ENCODE measurements at regions not wholly inside any gene's neighbourhood (a gene's known extent, or its start where the extent isn't known, plus 50 kb on each side); places are given as distances from the start of the nearest gene placed in this dataset.

DNA sequence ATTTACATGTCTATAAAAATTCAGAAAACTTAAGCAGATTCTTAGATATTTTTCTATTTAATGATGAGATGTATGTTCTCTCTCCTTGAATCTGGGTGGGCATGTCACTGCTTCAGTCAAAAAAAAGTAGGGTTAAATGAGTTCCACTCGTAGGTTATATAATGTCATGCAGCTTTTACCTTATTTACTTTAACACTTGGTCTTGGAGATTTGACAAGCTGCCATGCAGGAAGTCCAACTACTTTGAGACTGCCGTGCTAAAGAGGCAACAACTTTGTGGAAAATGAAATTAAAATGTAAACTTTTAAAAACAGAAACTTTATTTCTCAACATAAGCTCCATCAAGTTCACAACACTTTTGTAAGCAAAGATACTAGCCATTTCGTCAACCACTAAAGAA, 1336.0 kb upstream of the CDH8 start:
- Histone ChIP-seq H3K27ac (replicated peaks) (no peak overlapping the region), H3K4me3 (replicated peaks; ENCODE audit: insufficient read depth, low read length) (no peak overlapping the region), H3K27me3 (ENCODE audit: insufficient read depth, poor library complexity, severe bottlenecking) (no peaks in the 10 kb centered on the region)
- TF ChIP-seq, protein P1, sequence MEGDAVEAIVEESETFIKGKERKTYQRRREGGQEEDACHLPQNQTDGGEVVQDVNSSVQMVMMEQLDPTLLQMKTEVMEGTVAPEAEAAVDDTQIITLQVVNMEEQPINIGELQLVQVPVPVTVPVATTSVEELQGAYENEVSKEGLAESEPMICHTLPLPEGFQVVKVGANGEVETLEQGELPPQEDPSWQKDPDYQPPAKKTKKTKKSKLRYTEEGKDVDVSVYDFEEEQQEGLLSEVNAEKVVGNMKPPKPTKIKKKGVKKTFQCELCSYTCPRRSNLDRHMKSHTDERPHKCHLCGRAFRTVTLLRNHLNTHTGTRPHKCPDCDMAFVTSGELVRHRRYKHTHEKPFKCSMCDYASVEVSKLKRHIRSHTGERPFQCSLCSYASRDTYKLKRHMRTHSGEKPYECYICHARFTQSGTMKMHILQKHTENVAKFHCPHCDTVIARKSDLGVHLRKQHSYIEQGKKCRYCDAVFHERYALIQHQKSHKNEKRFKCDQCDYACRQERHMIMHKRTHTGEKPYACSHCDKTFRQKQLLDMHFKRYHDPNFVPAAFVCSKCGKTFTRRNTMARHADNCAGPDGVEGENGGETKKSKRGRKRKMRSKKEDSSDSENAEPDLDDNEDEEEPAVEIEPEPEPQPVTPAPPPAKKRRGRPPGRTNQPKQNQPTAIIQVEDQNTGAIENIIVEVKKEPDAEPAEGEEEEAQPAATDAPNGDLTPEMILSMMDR (IDR thresholded peaks at IDR 0.05; ENCODE audit: insufficient read depth, low read length) = no peak
- TF ChIP-seq, protein P2, sequence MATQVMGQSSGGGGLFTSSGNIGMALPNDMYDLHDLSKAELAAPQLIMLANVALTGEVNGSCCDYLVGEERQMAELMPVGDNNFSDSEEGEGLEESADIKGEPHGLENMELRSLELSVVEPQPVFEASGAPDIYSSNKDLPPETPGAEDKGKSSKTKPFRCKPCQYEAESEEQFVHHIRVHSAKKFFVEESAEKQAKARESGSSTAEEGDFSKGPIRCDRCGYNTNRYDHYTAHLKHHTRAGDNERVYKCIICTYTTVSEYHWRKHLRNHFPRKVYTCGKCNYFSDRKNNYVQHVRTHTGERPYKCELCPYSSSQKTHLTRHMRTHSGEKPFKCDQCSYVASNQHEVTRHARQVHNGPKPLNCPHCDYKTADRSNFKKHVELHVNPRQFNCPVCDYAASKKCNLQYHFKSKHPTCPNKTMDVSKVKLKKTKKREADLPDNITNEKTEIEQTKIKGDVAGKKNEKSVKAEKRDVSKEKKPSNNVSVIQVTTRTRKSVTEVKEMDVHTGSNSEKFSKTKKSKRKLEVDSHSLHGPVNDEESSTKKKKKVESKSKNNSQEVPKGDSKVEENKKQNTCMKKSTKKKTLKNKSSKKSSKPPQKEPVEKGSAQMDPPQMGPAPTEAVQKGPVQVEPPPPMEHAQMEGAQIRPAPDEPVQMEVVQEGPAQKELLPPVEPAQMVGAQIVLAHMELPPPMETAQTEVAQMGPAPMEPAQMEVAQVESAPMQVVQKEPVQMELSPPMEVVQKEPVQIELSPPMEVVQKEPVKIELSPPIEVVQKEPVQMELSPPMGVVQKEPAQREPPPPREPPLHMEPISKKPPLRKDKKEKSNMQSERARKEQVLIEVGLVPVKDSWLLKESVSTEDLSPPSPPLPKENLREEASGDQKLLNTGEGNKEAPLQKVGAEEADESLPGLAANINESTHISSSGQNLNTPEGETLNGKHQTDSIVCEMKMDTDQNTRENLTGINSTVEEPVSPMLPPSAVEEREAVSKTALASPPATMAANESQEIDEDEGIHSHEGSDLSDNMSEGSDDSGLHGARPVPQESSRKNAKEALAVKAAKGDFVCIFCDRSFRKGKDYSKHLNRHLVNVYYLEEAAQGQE (IDR thresholded peaks at IDR 0.05; ENCODE audit: insufficient replicate concordance, low read depth) = no peak
- TF ChIP-seq SPI1 (IDR thresholded peaks at IDR 0.05; ENCODE audit: borderline replicate concordance, low read depth) (no peak), POLR2AphosphoS5 (IDR thresholded peaks at IDR 0.05; ENCODE audit: low read depth) (no peak), GABPA (IDR thresholded peaks at IDR 0.05; ENCODE audit: low read depth) (no peak)
- no peak for DNase-seq (ENCODE audit: low read depth in 1 of 2, low spot score in 1 of 2)

DNA sequence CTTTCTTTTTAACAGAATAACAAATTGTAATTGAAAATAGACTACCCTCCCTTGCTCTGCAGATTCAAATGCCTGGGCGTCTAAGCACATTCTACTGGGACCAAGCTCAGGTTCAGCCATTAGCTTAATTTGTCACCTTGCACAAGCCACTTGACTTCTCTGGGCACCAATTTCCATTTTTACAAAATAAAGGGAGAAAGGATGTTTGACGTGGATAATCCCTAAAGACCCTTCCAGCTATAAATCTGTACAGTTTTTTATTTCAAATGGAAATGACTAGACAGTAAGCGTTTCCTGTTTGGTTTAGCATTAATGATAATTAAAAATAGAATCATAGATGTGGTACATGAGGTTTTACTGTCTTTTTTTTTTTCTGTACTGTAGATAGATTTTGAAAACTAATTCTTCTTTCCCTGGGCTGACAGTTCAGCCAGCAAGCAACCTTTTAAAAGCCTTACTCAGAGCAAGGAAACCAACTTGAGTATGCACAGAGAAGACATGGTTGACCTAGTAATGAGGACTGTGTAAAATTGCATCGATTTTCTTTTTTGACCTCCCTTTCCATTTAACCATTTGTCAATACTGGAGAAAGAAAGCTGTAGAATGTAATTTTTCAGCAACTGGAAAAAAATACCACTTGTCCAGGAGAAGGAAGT, 1329.5 kb upstream of the CDH8 start:
- no peak overlapping the region for H3K27ac ChIP-seq (replicated peaks)
- H3K4me3 ChIP-seq (replicated peaks; ENCODE audit: insufficient read depth, low read length) = no peak overlapping the region
- TF ChIP-seq, protein P2 (IDR thresholded peaks at IDR 0.05; ENCODE audit: insufficient replicate concordance, low read depth) = no peak
- TF ChIP-seq, protein P1 (IDR thresholded peaks at IDR 0.05; ENCODE audit: insufficient read depth, low read length) = no peak
- TF ChIP-seq POLR2AphosphoS5 (IDR thresholded peaks at IDR 0.05; ENCODE audit: low read depth) (no peak), SPI1 (IDR thresholded peaks at IDR 0.05; ENCODE audit: borderline replicate concordance, low read depth) (no peak), GABPA (IDR thresholded peaks at IDR 0.05; ENCODE audit: low read depth) (no peak)
- DNase-seq (ENCODE audit: low read depth in 1 of 2, low spot score in 1 of 2) = no peak
- H3K27me3 ChIP-seq (ENCODE audit: insufficient read depth, poor library complexity, severe bottlenecking) = no peaks in the 10 kb centered on the region

DNA sequence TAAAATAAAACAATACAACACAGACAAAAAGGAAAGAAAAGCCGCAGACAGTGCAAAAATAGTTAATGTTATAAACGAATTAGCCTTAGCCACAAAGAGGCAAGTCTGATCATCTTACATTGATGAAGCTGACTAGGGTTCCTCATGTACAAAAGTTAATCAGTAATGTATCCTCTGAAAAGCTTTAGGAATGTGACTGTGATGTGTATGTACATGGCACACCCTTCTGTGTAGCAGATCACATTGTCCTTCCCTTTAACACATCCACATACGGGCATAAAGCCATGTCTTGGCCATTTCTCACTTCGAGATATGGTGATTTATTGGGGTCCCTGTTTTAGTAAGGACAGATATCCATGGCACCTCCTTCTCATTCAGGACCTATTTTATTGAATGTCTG, 1327.5 kb upstream of the CDH8 start:
- DNase-seq (ENCODE audit: low read depth in 1 of 2, low spot score in 1 of 2) = no peak
- H3K27me3 ChIP-seq (ENCODE audit: insufficient read depth, poor library complexity, severe bottlenecking) = no peaks in the 10 kb centered on the region
- H3K4me3 ChIP-seq (replicated peaks; ENCODE audit: insufficient read depth, low read length) = no peak overlapping the region
- TF ChIP-seq GABPA (IDR thresholded peaks at IDR 0.05; ENCODE audit: low read depth) (no peak), POLR2AphosphoS5 (IDR thresholded peaks at IDR 0.05; ENCODE audit: low read depth) (no peak), SPI1 (IDR thresholded peaks at IDR 0.05; ENCODE audit: borderline replicate concordance, low read depth) (no peak)
- TF ChIP-seq, protein P2 (IDR thresholded peaks at IDR 0.05; ENCODE audit: insufficient replicate concordance, low read depth) = no peak
- TF ChIP-seq, protein P1 (IDR thresholded peaks at IDR 0.05; ENCODE audit: insufficient read depth, low read length) = no peak
- H3K27ac ChIP-seq (replicated peaks) = no peak overlapping the region

All from HL-60 (cell line).